Upper lobe of right lung (tissue), 1 donor: ENCODE measurements at regions not wholly inside any gene's neighbourhood (a gene's known extent, or its start where the extent isn't known, plus 50 kb on each side); places are given as distances from the start of the nearest gene placed in this dataset.

ENCODE experiments used
- ATAC-seq: fragments of 200-7000 bp; cut with Tn5 transposase; one replicate; pipeline ENCODE4 v1.9.1; 2020; ENCODE audit warnings: mild to moderate bottlenecking, moderate library complexity
- DNase-seq: peaks from one replicate; pipeline ENCODE4 v3.0.0-alpha.2; 2020
- H3K27ac ChIP-seq: fragments of 200-600 bp; one replicate; pipeline ENCODE4 v1.8.0; 2022
- H3K27me3 ChIP-seq: fragments of 200-600 bp; one replicate; pipeline ENCODE4 v1.8.0; 2022; ENCODE audit warnings: mild to moderate bottlenecking
- H3K36me3 ChIP-seq: fragments of 200-600 bp; one replicate; pipeline ENCODE4 v1.8.0; 2022
- H3K4me1 ChIP-seq: fragments of 200-600 bp; one replicate; pipeline ENCODE4 v1.8.0; 2022
- H3K4me3 ChIP-seq: fragments of 200-600 bp; one replicate; pipeline ENCODE4 v1.8.0; 2022; ENCODE audit warnings: mild to moderate bottlenecking
- H3K9me3 ChIP-seq: fragments of 200-600 bp; one replicate; pipeline ENCODE4 v1.8.0; 2022
- CTCF ChIP-seq: fragments of 200-600 bp; IDR thresholded peaks from one replicate; pipeline ENCODE4 v1.8.0; 2022; ENCODE audit warnings: antibody characterized with exemption
- intact Hi-C: fragments of 100-400 bp; cut with DNase I; formaldehyde crosslinking; loops from one replicate; pipeline ENCODE4 v1.11.0; 2022
- donor health status: DM: no; HTN: yes; CAD: no; lungs with severe emphysema.

- Histone ChIP-seq H3K27ac (no peak overlapping the region), H3K36me3 (no peaks in the 10 kb centered on the region), H3K4me3 (no peak overlapping the region), H3K9me3 (peaks cover 10% of the 10 kb centered on the region), H3K4me1 (peaks cover 2% of the 10 kb centered on the region), H3K27me3 (no peaks in the 10 kb centered on the region)
- intact Hi-C loops, result no loop called here
- DNase-seq (peak; percentile 29), ATAC-seq (no peak)
- TF ChIP-seq CTCF, result no peak
These were observed 102.9 kb downstream of the ZFP36L2 start for GRCh38 chr2:43123486-43123885.

DNA sequence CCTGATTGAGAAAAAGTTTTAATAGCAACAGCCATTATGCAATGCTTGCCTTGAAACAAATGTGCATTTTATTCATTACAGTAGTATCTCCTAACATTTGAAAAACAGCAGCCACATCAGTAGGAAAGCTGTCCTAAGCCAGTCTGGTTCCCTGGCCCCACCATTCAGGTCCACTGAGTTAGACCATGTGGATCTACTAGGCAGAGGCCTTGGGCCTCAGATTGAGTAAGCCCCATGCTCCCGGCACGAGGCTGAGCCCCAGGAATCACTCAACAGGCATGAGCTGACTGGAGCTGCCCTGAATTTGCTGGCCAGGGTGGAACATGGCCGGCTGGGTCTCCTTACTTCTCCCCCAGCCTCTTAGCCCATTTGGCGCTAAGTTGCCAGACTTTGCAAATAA is 103.4 kb downstream of the ZFP36L2 start:
- Histone ChIP-seq H3K9me3 (peaks cover 10% of the 10 kb centered on the region), H3K36me3 (no peaks in the 10 kb centered on the region)
- intact Hi-C loops, result no loop called here

DNA sequence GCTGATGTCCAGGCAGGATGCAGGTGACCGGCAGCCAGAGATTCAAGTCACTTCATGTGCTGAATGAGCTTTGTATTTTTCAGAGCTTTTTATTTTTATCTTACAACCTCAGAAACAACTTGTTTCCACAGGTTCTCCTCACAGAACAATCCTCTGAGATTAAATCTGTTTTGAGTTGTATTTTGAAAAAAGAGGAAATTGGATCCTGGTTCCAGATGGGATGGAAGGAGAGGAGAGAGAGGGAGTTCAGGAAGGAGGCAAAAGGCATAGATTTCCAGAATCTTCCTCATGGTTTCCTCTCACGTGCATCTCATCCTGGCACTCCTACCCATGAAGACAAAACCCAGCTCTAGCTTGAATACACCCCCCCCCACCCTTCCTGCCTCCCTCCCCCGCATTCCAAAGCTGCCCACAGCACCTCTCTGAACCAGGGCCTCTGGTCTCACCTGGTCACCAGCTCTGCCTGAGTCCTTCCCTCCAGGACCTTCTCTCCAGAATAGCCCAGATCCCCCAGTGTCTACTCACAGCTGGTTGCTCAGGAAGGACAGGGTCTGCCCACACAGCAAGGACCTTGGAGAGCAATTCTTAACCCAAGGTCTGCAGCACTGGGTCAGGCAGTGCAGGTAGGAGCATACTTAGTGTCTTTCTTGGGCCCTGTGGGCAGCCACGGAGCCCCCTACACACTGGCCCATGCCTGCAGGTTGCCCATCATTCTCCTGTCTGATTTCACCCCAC is 104.7 kb downstream of the ZFP36L2 start:
- H3K4me3 ChIP-seq, result no peak overlapping the region
- H3K27ac ChIP-seq, result no peak overlapping the region
- TF ChIP-seq CTCF, result no peak
- intact Hi-C loops, result no loop called here
- peaks cover 10% of the 10 kb centered on the region for H3K9me3 ChIP-seq
- H3K36me3 ChIP-seq, result no peaks in the 10 kb centered on the region
- DNase-seq (peak; percentile 33), ATAC-seq (no peak)
- no peaks in the 10 kb centered on the region for H3K4me1 ChIP-seq
- H3K27me3 ChIP-seq, result no peaks in the 10 kb centered on the region

More for the DNA sequence above, 103.4 kb downstream of the ZFP36L2 start:
- ATAC-seq, result no peak
- peak; percentile 43 for DNase-seq
- H3K27me3 ChIP-seq, result no peaks in the 10 kb centered on the region
- no peak overlapping the region for H3K27ac ChIP-seq
- H3K4me3 ChIP-seq, result no peak overlapping the region
- no peak for TF ChIP-seq CTCF
- no peaks in the 10 kb centered on the region for H3K4me1 ChIP-seq

- peaks cover 10% of the 10 kb centered on the region for H3K9me3 ChIP-seq
- DNase-seq, result no peak
- no peak for ATAC-seq
- no peaks in the 10 kb centered on the region for H3K27me3 ChIP-seq
- no peak for TF ChIP-seq CTCF
- H3K4me3 ChIP-seq, result no peak overlapping the region
- no peaks in the 10 kb centered on the region for H3K36me3 ChIP-seq
- no peak overlapping the region for H3K27ac ChIP-seq
- H3K4me1 ChIP-seq, result peaks cover 5% of the 10 kb centered on the region
- intact Hi-C loops, result no loop called here
These were observed 107.1 kb downstream of the ZFP36L2 start for GRCh38 chr2:43119303-43119702.

GRCh38 chr2:43117521-43118143 is 108.8 kb downstream of the ZFP36L2 start:
- intact Hi-C loops, result no loop called here
- H3K9me3 ChIP-seq, result peaks cover 10% of the 10 kb centered on the region
- TF ChIP-seq CTCF, result no peak
- H3K27me3 ChIP-seq, result no peaks in the 10 kb centered on the region
- no peak overlapping the region for H3K27ac ChIP-seq
- no peak for ATAC-seq
- H3K4me1 ChIP-seq, result peaks cover 10% of the 10 kb centered on the region
- DNase-seq, result no peak
- H3K4me3 ChIP-seq, result no peak overlapping the region
- H3K36me3 ChIP-seq, result no peaks in the 10 kb centered on the region
